GM13976 (cell line): ENCODE measurements at regions not wholly inside any gene's neighbourhood (a gene's known extent, or its start where the extent isn't known, plus 50 kb on each side); places are given as distances from the start of the nearest gene placed in this dataset.
"Not testable (repeated sequence)": the region's sequence is repeated elsewhere in the genome, so short reads cannot be mapped to it uniquely, and the experiment has no call there.

ENCODE experiments used
- DNase-seq: peaks from one replicate; pipeline ENCODE4 v3.0.0; 2012; ENCODE audit warnings: low spot score
- CTCF ChIP-seq: IDR thresholded peaks from 2 replicates; pipeline ENCODE4 v1.5.1; 2012; ENCODE audit warnings: borderline replicate concordance, mild to moderate bottlenecking; ENCODE audit not compliant: insufficient read depth; ENCODE audit errors: extremely low read depth, missing control alignments, control extremely low read depth
- in situ Hi-C: fragments of 300-500 bp; cut with MboI; formaldehyde crosslinking; loops from one replicate; pipeline ENCODE4 v1.12.0; 2022; ENCODE audit warnings: low sequenced_read_pairs, mixed read lengths, inconsistent platforms; ENCODE audit not compliant: unreplicated experiment

- in situ Hi-C loops: no loop called here
- no peak for TF ChIP-seq CTCF
- no peak for DNase-seq
Measured at GRCh38 chr12:89278862-89279261, 73.4 kb downstream of the DUSP6 start.

GRCh38 chr12:89278169-89278568 is 74.1 kb downstream of the DUSP6 start:
- DNase-seq: no peak
- no peak for TF ChIP-seq CTCF
- in situ Hi-C loops: no loop called here

- TF ChIP-seq CTCF: no peak
- no peak for DNase-seq
- in situ Hi-C loops: no loop called here
Measured at GRCh38 chr12:89276860-89277259, 75.4 kb downstream of the DUSP6 start.

GRCh38 chr12:89273525-89273924 is 78.8 kb downstream of the DUSP6 start:
- DNase-seq: no peak
- in situ Hi-C loops: no loop called here
- TF ChIP-seq CTCF: no peak

- DNase-seq: no peak
- in situ Hi-C loops: no loop called here
- TF ChIP-seq CTCF: no peak
Measured at GRCh38 chr12:89270548-89270947, 81.8 kb downstream of the DUSP6 start.

GRCh38 chr12:89269174-89269573 is 83.1 kb downstream of the DUSP6 start:
- DNase-seq: no peak
- TF ChIP-seq CTCF: no peak
- in situ Hi-C loops: no loop called here

- in situ Hi-C loops: no loop called here
- TF ChIP-seq CTCF: no peak
- DNase-seq: no peak
Measured at GRCh38 chr12:89267404-89267803, 84.9 kb downstream of the DUSP6 start.

GRCh38 chr12:89266574-89267188 is 85.6 kb downstream of the DUSP6 start:
- DNase-seq, in situ Hi-C loops: not testable (repeated sequence)
